ENCODE measurements at regions not wholly inside any gene's neighbourhood (a gene's known extent, or its start where the extent isn't known, plus 50 kb on each side); places are given as distances from the start of the nearest gene placed in this dataset.
A peak's percentile ranks its signal among the peaks of the same experiment; 100 is the strongest.

- intact Hi-C loops (cut with DNase I): no loop called here
- no peaks in the 10 kb centered on the region for H3K36me3 ChIP-seq
- no peaks in the 10 kb centered on the region for H3K27me3 ChIP-seq
- H3K4me3 ChIP-seq: no peak overlapping the region
- TF ChIP-seq, protein P1, sequence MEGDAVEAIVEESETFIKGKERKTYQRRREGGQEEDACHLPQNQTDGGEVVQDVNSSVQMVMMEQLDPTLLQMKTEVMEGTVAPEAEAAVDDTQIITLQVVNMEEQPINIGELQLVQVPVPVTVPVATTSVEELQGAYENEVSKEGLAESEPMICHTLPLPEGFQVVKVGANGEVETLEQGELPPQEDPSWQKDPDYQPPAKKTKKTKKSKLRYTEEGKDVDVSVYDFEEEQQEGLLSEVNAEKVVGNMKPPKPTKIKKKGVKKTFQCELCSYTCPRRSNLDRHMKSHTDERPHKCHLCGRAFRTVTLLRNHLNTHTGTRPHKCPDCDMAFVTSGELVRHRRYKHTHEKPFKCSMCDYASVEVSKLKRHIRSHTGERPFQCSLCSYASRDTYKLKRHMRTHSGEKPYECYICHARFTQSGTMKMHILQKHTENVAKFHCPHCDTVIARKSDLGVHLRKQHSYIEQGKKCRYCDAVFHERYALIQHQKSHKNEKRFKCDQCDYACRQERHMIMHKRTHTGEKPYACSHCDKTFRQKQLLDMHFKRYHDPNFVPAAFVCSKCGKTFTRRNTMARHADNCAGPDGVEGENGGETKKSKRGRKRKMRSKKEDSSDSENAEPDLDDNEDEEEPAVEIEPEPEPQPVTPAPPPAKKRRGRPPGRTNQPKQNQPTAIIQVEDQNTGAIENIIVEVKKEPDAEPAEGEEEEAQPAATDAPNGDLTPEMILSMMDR (IDR thresholded peaks at IDR 0.05): no peak
- no peak overlapping the region for H3K27ac ChIP-seq
- ATAC-seq (no peak), DNase-seq (no peak)
- H3K4me1 ChIP-seq: peaks cover 3% of the 10 kb centered on the region
- H3K9me3 ChIP-seq: no peaks in the 10 kb centered on the region
Measured at GRCh38 chr15:38622304-38622703, 57.7 kb upstream of the RASGRP1 start.

- intact Hi-C loops (cut with DNase I): no loop called here
- no peaks in the 10 kb centered on the region for H3K27me3 ChIP-seq
- H3K9me3 ChIP-seq: no peaks in the 10 kb centered on the region
- ATAC-seq: no peak
- DNase-seq: no peak
- no peak overlapping the region for H3K4me3 ChIP-seq
- H3K36me3 ChIP-seq: no peaks in the 10 kb centered on the region
- TF ChIP-seq, protein P1 (IDR thresholded peaks at IDR 0.05): no peak
- H3K4me1 ChIP-seq: peaks cover 3% of the 10 kb centered on the region
- no peak overlapping the region for H3K27ac ChIP-seq
Measured at GRCh38 chr15:38622908-38623307, 58.3 kb upstream of the RASGRP1 start.

GRCh38 chr15:38623744-38624143, 59.1 kb upstream of the RASGRP1 start:
- Histone ChIP-seq H3K9me3 (no peaks in the 10 kb centered on the region), H3K27ac (peak overlapping the region; percentile 56), H3K36me3 (no peaks in the 10 kb centered on the region), H3K4me1 (peaks cover 3% of the 10 kb centered on the region), H3K4me3 (no peak overlapping the region), H3K27me3 (no peaks in the 10 kb centered on the region)
- intact Hi-C loops (cut with DNase I): no loop called here
- TF ChIP-seq, protein P1 (IDR thresholded peaks at IDR 0.05): no peak
- ATAC-seq: no peak
- no peak for DNase-seq

- H3K4me1 ChIP-seq: peaks cover 3% of the 10 kb centered on the region
- H3K4me3 ChIP-seq: no peak overlapping the region
- H3K27me3 ChIP-seq: no peaks in the 10 kb centered on the region
- H3K36me3 ChIP-seq: no peaks in the 10 kb centered on the region
- peak overlapping the region; percentile 56 for H3K27ac ChIP-seq
- intact Hi-C loops (cut with DNase I): no loop called here
- H3K9me3 ChIP-seq: no peaks in the 10 kb centered on the region
- ATAC-seq (peak; percentile 47), DNase-seq (no peak)
- TF ChIP-seq, protein P1 (IDR thresholded peaks at IDR 0.05): no peak
Measured at GRCh38 chr15:38624244-38625205, 59.9 kb upstream of the RASGRP1 start.

DNA sequence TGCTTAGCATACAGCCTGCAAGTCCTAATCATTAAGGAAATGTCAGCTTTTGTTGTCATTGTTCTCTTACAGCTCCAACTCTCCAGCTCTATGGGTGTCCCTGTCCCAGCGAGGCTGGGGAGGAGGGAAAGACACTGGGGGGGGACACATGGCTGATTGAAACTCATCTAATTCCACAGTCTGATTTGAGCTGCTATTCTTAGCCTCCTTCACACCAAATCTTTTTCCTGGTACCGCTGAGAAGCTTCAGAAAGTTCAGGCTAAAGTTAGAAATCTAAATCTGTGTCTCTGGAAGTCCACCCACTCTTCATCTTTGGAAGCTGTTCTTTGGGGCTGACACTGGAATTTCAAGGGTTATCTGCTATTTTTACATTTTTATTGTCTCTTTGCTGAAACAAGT, 61.3 kb upstream of the RASGRP1 start:
- TF ChIP-seq, protein P1 (IDR thresholded peaks at IDR 0.05): no peak
- no peak for DNase-seq

More for the DNA sequence above, 61.3 kb upstream of the RASGRP1 start:
- Histone ChIP-seq H3K4me3 (no peak overlapping the region), H3K4me1 (peaks cover 3% of the 10 kb centered on the region), H3K27ac (no peak overlapping the region), H3K9me3 (no peaks in the 10 kb centered on the region), H3K36me3 (no peaks in the 10 kb centered on the region), H3K27me3 (no peaks in the 10 kb centered on the region)
- intact Hi-C loops (cut with DNase I): no loop called here
- ATAC-seq: no peak
